Prostate gland (tissue), 2 donors: ENCODE measurements at regions not wholly inside any gene's neighbourhood (a gene's known extent, or its start where the extent isn't known, plus 50 kb on each side); places are given as distances from the start of the nearest gene placed in this dataset.

Source experiments
- POLR2A ChIP-seq: fragments of 450-650 bp; IDR thresholded peaks from one replicate; pipeline ENCODE4 v1.6.1; 2016; ENCODE audit warnings: antibody characterized with exemption, mild to moderate bottlenecking
- TF ChIP-seq, protein P1 (sequence below), 4 experiments: fragments of 200-600 bp in 2 of 4; fragments of 450-650 bp in 2 of 4; sonication (generic) in 2 of 4; IDR thresholded peaks; 1 replicate in 3 of 4; 2 replicates in 1 of 4; pipeline ENCODE4 v1.5.1; 2016 to 2019; ENCODE audit warnings: antibody characterized with exemption in 4 of 4, mild to moderate bottlenecking in 2 of 4, moderate library complexity in 2 of 4

DNA sequence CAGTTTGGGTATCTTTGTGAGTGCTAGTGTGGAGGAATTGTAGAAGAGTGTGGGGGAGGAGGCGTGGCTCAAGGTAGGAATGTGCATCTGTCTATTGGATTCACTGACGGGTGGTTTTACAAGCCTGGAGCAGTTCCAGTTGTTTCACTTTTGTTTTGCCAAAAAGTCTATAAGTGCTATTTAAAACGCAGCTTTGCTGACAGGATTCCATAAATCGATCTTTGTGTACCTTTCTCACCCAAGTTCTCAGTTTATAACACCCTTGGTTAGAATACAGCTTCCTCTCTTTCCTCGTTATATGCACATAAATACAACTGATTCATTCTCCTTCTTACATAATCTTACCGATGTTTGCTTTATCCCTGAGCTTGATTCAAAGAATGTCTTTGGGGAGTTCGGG is 123.2 kb upstream of the UBE2E2 start:
- TF ChIP-seq, protein P1, sequence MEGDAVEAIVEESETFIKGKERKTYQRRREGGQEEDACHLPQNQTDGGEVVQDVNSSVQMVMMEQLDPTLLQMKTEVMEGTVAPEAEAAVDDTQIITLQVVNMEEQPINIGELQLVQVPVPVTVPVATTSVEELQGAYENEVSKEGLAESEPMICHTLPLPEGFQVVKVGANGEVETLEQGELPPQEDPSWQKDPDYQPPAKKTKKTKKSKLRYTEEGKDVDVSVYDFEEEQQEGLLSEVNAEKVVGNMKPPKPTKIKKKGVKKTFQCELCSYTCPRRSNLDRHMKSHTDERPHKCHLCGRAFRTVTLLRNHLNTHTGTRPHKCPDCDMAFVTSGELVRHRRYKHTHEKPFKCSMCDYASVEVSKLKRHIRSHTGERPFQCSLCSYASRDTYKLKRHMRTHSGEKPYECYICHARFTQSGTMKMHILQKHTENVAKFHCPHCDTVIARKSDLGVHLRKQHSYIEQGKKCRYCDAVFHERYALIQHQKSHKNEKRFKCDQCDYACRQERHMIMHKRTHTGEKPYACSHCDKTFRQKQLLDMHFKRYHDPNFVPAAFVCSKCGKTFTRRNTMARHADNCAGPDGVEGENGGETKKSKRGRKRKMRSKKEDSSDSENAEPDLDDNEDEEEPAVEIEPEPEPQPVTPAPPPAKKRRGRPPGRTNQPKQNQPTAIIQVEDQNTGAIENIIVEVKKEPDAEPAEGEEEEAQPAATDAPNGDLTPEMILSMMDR (IDR thresholded peaks at IDR 0.05), result no peak
- TF ChIP-seq POLR2A, result no peak
